ENCODE measurements at regions not wholly inside any gene's neighbourhood (a gene's known extent, or its start where the extent isn't known, plus 50 kb on each side); places are given as distances from the start of the nearest gene placed in this dataset.

- Mint-ChIP-seq H3K27me3 (ENCODE audit: unreplicated experiment) (no peaks in the 10 kb centered on the region), H3K9me3 (ENCODE audit: unreplicated experiment) (peaks cover 6% of the 10 kb centered on the region), H3K27ac (ENCODE audit: unreplicated experiment) (no peak overlapping the region), H3K36me3 (ENCODE audit: unreplicated experiment) (no peaks in the 10 kb centered on the region), H3K4me1 (ENCODE audit: unreplicated experiment) (no peaks in the 10 kb centered on the region), H3K4me3 (ENCODE audit: unreplicated experiment) (no peak overlapping the region)
- DNase-seq (ENCODE audit: extremely low spot score, unreplicated experiment), result no peak
- TF ChIP-seq CTCF (IDR thresholded peaks at IDR 0.05), result no peak
These were observed 118.2 kb downstream of the VCX2 start for GRCh38 chrX:8052909-8053308.

- Mint-ChIP-seq H3K27ac (ENCODE audit: unreplicated experiment) (no peak overlapping the region), H3K27me3 (ENCODE audit: unreplicated experiment) (no peaks in the 10 kb centered on the region), H3K4me1 (ENCODE audit: unreplicated experiment) (no peaks in the 10 kb centered on the region), H3K9me3 (ENCODE audit: unreplicated experiment) (no peaks in the 10 kb centered on the region), H3K36me3 (ENCODE audit: unreplicated experiment) (no peaks in the 10 kb centered on the region), H3K4me3 (ENCODE audit: unreplicated experiment) (no peak overlapping the region)
- DNase-seq (ENCODE audit: extremely low spot score, unreplicated experiment), result no peak
- TF ChIP-seq CTCF (IDR thresholded peaks at IDR 0.05), result no peak
These were observed 121.2 kb downstream of the VCX2 start for GRCh38 chrX:8049827-8050226.

- no peaks in the 10 kb centered on the region for H3K36me3 Mint-ChIP-seq (ENCODE audit: unreplicated experiment)
- H3K27me3 Mint-ChIP-seq (ENCODE audit: unreplicated experiment), result no peaks in the 10 kb centered on the region
- H3K9me3 Mint-ChIP-seq (ENCODE audit: unreplicated experiment), result peaks cover 6% of the 10 kb centered on the region
- no peak overlapping the region for H3K4me3 Mint-ChIP-seq (ENCODE audit: unreplicated experiment)
- H3K4me1 Mint-ChIP-seq (ENCODE audit: unreplicated experiment), result no peaks in the 10 kb centered on the region
- H3K27ac Mint-ChIP-seq (ENCODE audit: unreplicated experiment), result no peak overlapping the region
- no peak for TF ChIP-seq CTCF (IDR thresholded peaks at IDR 0.05)
- no peak for DNase-seq (ENCODE audit: extremely low spot score, unreplicated experiment)
These were observed 121.3 kb upstream of the PNPLA4 start for GRCh38 chrX:8048466-8048865.

GRCh38 chrX:8044947-8045346 lies 117.7 kb upstream of the PNPLA4 start:
- H3K4me1 Mint-ChIP-seq (ENCODE audit: unreplicated experiment), result no peaks in the 10 kb centered on the region
- H3K4me3 Mint-ChIP-seq (ENCODE audit: unreplicated experiment), result no peak overlapping the region
- H3K9me3 Mint-ChIP-seq (ENCODE audit: unreplicated experiment), result peaks cover 7% of the 10 kb centered on the region
- TF ChIP-seq CTCF (IDR thresholded peaks at IDR 0.05), result no peak
- H3K27ac Mint-ChIP-seq (ENCODE audit: unreplicated experiment), result no peak overlapping the region
- no peaks in the 10 kb centered on the region for H3K36me3 Mint-ChIP-seq (ENCODE audit: unreplicated experiment)
- no peak for DNase-seq (ENCODE audit: extremely low spot score, unreplicated experiment)
- no peaks in the 10 kb centered on the region for H3K27me3 Mint-ChIP-seq (ENCODE audit: unreplicated experiment)

GRCh38 chrX:8043546-8043945 lies 116.3 kb upstream of the PNPLA4 start:
- Mint-ChIP-seq H3K27me3 (ENCODE audit: unreplicated experiment) (no peaks in the 10 kb centered on the region), H3K4me1 (ENCODE audit: unreplicated experiment) (no peaks in the 10 kb centered on the region), H3K36me3 (ENCODE audit: unreplicated experiment) (no peaks in the 10 kb centered on the region), H3K9me3 (ENCODE audit: unreplicated experiment) (peaks cover 7% of the 10 kb centered on the region), H3K27ac (ENCODE audit: unreplicated experiment) (no peak overlapping the region), H3K4me3 (ENCODE audit: unreplicated experiment) (no peak overlapping the region)
- TF ChIP-seq CTCF (IDR thresholded peaks at IDR 0.05), result no peak
- no peak for DNase-seq (ENCODE audit: extremely low spot score, unreplicated experiment)
